ENCODE measurements at regions not wholly inside any gene's neighbourhood (a gene's known extent, or its start where the extent isn't known, plus 50 kb on each side); places are given as distances from the start of the nearest gene placed in this dataset.

DNA sequence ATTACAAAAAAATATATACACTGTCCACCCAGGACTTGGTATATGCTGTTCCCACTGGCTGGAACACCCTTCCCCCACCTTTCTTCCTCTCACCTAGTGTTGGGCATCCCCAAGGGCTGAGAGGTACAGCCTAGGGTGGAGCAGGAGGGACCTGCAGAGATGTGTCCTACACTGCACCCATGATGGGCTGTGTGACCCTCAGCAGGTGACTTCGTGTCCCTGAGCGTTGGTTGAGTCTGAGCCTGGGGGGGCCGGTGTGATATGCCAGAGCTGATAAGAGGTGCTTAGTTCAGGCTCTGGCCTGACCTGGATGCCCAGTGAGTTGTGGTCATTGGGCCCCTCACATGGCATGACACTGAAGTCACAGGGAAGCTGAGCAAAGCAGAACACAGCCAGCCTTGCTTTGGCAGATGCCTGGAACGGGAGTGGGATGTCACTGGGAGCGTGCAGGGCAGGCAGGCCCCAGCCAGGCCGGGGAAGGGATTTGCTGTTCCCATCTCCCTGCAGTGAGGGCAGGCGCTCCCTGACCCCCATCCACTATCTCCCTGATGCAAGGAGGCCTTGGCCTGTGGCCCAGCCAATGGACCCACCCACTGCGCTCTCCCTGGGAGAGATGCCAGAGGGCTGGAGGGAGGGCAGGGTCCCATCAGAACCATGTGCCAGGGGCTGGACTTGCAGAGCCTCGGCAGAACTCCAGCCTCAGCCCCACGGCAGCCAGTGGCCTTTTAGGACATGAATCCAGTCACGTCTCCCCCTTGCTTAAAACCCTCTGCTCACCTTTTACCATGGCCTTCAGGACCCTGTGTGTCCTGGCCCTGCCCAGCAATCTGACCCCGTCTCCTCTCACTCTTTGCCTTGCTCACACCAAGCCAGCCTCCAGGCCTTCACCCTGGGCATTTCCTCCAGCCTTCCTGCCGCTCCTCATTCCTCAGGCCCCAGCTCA, 138.9 kb downstream of the MN1 start:
- no peak for DNase-seq

DNA sequence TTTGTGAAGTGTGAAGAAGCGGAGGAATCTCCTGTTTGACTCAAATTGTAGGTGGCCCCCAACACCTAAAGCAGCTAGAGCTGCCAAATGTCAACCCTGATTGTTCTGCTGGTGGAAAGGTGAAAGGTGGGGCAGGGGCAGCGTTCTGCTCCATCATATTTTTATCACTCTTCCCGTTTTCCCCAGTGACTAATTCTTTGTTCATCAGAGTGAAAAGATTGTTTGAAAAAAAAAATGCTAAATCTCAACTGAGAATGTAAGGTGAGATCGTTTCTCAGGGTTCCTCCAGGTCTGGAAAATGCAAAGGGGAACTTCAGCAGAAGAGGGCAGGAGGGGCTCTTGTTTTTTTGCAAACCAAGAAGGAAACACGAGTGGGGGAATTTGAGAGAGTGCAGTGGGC, 137.7 kb downstream of the MN1 start:
- DNase-seq = no peak

DNA sequence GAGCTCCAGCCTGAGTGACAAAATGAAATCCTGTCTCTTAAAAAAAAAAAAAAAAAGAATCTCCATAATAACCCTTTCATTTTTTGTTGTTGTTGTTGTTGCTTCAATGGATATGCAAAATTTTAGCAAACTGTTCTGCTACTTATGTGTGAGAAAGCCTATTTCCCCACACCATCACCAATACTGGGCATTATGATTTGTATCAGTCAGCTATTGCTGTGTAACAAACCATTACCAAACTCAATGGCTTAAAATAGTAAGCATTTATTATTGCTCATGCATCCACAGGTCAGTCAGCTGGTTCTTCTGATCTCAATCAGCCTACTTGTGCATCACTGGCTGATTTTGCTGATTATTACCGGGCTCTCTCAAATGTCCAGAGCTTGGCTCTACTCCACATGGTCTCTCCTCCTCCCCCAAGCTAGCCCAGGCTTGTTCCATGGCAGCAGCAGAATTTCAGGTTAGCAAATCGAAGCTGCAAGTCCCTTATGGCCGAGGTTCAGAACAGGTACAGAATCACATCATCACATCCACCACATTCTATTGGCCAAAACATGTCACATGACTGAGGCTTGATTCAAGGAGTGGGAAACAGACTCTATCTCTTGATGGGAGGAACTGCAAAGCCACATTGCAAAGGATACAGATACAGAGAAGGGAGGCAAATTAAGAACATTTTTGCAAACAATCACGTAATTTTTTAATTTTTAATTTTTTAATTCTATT, 135.1 kb downstream of the MN1 start:
- DNase-seq = no peak

DNA sequence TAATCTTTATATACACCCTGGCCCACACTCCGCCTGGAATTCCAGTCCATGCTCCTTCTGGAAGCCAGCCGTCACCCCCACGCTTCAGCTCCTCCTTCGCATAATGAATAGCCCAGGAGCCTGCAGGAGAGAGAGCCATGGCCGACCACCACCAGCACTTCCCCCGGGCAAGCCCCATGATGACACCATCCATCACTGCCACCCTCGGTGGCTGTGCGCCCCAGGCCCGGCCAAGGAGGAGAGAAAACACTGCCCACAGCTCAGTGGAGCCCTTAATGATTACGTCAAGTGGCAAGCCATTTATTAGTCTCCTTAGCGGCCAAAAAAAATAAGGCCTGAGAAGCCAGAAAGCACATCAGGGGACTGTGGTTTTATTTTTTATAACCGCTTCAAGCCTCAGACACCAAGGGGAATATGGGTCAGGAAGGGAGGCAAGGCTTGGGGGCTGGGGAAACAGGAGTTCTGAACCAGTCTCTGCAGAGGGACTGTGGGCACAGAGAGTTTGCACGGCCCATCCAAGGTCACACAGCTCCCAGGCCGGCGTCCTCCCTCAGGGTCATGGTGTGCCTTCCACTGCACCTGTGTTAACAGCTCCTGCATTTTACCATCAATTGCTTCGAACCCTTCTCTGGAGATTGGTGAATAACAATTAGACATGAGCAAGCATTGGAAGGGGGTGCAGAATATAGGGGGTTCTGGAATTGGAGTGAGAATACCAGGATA, 134.3 kb downstream of the MN1 start:
- no peak for DNase-seq

DNA sequence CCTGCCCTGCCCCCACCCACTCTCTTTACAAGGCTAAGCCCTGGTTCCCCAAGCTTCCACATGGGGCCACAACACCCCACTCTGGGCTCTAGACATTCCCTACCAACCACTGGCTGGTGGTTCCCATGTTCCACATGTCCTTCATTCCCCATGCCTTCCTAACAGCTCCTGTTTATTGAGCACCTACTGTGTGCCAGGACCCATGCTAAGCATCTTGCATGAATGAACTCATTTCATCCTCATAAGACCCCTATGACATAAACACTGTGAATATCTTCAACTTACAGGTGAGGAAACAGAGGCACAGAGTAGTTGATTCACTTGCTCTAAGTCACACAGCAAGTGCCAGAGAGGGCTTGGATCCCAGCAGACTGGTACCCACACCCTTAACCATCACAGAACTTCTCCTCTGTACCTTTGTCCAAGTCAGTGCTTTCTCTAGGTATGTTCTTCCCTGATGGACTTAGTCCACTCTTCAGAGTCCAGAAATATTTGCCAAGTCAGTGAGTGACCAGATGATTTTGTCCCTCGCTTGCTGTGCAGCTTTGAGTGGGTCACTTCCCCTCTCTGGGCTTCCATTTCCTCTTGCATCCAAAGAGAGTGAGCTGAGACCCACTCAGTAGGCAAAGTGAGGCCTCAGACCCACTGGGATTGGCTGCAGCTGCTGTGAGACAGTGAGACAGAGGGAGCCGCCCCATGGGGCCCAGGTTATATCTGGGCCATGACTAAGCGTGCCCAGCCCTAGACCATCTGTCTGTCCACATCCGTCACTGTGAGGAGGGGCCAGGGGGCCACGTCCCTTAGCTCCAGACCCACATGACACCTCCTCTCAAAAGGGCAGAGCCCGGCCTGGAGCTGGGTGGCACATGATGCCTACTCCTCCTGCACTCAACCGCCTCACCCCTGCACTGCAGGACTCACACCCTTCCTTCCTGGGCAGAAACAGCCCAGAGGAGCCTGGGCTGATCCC, 132.4 kb downstream of the MN1 start:
- no peak for DNase-seq

DNA sequence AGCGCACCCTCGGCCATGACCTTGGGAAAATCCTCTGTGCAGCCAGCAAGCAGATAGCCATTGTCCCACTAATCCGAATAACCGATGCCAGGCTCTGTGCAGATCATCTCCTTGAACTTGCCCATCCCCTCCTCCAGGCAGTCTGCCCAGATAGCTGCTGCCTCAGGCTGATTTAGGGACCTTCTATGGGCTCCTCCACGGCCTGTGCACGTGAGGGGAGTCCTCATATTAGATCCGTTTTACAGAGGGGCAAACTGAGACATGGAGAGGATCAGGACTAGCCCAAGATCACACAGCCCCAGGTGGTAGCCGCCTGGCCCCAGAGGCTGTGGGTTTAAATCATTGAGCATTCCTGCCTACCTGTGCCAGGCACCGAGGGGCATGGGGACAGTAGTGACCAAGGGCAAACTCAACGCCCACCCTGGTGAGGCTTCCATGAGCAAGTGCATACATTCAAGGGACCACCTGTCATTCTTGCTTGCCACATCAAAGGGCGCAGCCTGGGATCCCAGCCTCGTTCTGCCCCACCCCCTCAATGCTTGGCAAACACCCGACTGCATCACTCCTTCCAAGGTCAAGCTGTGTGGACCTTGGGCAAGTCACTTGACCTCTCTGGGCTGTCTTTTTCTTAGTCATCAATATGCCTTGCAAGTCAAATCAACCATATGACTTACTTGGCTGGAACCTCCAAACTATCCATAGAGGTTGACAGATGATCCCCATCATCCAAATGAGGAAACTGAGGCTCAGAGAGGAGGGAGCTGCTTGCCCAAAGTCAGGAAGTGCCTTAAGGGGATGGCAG, 131.6 kb downstream of the MN1 start:
- DNase-seq = no peak

DNA sequence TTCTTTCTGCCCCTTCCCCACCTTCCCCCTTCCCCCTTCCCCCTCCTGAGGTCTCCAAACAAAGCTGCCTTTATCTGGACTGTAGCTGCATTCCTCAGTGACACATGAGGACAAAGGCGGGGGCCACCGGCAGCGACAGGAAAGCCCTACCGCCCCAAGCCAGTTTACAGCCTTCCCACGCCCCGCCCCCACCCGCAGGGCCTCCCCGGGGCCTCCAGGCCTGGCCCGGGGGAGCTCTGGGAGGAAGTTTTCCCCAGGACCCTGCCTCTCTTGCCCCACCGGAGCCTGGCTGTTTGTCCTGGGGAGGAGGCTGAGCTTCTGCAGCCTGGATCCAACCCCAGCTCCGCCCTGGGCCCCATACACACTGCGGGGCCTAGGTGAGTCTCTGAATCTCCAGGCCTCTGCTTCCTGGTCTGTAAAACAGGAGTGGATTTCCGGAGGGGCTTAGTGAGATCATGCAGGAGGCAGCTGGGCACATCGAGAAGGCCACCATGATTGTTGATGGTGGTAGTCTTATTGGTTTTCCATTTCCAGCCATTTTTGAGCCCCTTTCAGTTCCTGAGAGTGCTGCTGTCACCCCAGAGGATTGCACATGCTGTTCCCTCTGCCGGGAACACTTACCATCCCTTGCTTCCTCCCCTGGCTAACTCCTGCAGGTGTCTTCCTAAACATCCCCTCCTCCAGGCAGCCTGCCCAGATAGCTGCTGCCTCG, 130.7 kb downstream of the MN1 start:
- no peak for DNase-seq

DNA sequence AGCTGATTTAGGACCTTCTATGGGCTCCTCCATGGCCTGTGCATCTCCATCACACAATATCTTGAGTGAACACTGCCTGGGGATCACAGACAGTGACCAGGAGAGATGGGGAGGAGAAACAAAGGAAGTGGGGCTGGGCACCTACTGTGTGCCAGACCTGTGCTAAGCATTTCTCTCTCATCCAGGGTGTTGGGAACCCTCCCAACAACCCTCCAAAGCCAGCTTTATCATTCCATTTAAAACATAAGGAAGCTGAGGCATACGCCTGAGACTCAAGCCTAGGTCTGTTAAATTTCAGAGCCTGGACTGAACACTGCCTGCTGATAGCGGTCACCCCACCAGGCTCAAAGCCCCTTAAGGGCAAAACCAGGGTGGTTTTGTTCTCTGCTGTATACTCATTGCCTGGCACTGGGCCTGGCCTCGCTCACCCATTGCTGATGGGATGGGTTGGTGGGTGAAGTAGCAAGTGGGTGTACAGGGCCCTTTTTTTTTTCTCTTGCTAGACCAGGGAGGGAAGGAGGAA, 130.1 kb downstream of the MN1 start:
- no peak for DNase-seq

DNA sequence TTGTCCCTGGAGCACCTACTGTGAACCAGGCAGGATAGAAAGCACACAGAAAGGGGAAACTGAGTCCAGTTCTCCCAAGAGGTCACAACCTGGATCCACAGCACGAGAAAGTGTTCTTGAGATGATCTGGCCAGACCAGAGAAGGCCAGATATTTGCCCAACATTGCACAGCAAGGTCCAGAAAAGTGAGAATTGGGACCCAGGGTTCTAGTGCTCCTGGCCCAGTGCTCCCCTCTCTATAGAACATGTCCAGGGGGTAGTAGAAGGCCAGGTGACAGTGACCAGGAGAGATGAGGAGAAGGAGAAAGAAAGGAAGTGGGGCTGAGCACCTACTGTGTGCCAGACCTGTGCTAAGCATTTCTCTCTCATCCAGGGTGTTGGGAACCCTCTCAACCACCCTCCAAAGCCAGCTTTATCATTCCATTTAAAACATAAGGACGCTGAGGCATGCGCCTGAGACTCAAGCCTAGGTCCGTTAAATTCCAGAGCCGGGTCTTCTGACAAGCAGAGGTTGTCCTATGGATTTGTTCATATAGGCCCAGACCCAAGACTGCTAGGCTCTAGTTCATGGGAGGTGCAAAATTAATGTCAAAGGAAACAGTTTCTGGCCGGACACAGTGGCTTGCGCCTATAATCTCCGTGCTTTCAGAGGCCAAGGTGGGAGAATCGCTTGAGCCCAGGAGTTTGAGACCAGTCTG, 128.7 kb downstream of the MN1 start:
- no peak for DNase-seq

DNA sequence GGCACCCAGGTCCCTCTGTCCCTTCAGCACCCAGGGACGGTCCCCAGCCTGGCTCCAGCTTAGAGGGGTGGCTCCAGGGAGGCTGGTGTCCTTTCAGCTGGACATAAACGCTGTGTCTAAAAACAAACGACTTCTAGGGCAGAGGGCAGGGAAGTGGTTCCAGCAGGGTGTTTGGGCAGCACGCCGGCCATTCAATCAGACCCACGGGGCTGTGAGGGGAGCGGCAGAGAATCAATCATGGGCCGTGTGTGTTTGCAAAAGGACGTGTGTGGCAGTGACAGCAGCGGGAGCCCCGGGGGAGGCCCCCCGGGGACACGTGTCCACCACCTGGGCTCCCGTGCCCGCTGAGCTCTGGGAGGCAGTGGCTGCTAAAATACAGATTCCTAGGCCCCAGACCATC, 127.7 kb downstream of the MN1 start:
- DNase-seq = no peak

DNA sequence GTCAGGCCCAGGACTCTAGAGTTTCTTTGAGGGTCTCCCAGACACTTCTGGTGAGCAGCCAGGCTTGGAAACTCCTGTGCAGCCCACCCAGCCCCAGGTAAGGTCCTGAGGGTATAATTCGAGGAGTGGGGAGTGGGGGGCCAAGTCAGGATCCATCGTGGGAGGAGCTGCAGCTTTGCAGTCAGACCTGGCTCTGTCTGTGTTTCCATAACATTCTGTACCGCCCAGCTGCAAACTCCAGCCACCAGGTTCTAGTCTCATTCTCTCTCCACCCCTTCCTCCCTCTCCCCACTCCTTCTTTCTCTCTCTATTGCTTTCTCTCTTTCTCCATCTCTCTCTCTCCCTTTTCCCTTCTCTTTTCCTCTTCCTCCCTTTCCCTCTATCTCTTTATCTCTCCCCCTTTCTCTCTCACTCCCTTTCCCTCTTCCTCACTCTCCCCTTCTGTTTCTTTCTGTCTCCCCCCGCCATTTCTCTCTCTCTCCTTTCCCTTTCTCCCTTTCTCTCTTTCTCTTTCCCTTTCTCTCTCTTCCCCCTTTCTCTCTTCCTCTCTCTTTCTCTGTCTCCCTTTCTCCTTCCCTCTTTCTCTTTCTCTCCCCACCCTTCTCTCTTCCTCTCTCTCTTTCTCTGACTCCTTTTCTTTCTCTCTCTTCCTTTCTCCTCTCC, 127.2 kb downstream of the MN1 start:
- DNase-seq = no peak

DNA sequence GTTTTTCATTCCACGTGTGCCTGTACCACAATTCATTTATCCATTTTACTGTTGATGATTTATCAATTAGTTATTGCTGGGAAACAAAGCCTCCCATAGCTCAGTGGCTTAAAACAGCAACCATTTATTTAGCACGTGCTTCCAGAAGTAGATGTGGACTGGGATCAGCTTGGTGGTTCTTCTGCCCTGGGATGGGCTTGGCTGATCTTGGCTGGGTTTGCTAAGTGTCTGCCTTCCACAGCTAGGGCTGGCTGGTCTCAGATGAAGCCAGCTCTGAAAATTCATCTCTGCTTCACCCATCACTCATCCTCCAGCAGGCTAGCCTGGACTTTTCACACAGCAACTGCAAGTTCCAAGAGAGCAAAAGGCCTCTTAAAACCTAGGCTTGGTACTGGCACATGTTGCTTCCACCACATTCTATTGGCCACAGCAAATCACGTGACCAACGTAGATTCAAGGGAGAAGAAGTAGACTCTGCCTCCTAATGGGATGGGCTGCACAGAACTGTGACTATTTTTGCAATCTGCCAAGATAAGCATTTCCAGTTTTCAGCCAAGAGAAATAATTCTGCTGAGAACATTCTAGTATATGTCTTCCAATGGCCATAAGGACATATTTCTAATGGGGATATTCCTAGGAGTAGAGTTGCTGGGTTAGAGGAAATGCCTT, 124.9 kb downstream of the MN1 start:
- DNase-seq = no peak

DNA sequence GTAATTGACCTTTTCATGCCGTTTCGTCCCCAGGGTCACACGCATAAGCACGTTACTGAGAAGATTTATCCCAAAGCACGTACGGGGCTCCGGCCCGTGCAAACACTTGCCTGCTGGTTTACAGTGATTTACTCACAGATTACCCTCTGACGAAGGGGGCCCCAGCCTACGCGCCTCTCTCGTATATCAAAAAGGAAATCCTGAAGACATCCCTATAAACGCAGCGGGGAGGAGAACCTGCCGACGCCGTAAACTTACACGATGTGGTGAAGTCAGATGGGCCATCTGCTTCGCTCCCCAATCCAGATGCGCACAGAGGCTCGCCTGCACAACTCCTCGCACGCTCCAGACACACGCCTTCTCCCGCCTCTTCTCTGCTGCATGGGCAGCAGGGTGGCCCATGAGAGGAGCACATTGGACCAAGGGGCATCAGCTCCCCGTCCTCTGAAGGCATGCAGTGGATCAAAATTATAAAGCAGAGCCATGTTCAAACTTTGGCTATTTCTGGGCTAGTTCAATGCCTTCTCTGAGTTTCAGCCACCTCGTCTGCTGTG, 123.6 kb downstream of the MN1 start:
- no peak for DNase-seq

DNA sequence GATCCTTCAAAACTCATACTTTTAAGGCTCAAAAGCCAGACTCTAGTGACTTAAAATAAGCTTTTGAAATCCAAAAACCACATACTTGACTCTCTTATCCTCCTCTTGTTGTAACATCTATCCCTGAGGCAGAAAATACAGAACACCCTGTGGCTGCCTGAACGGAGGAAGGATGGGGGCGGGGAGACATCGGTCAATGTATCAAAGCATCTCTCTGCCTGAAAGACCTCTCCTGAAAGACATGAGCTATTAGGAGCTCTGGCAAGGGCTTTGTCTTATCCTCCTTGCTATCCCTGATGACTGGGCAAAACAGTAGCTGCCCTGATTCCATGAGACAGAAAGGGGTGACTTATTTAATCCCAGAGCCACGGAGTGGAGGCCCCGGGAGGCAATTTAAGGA, 122.4 kb downstream of the MN1 start:
- DNase-seq = no peak

DNA sequence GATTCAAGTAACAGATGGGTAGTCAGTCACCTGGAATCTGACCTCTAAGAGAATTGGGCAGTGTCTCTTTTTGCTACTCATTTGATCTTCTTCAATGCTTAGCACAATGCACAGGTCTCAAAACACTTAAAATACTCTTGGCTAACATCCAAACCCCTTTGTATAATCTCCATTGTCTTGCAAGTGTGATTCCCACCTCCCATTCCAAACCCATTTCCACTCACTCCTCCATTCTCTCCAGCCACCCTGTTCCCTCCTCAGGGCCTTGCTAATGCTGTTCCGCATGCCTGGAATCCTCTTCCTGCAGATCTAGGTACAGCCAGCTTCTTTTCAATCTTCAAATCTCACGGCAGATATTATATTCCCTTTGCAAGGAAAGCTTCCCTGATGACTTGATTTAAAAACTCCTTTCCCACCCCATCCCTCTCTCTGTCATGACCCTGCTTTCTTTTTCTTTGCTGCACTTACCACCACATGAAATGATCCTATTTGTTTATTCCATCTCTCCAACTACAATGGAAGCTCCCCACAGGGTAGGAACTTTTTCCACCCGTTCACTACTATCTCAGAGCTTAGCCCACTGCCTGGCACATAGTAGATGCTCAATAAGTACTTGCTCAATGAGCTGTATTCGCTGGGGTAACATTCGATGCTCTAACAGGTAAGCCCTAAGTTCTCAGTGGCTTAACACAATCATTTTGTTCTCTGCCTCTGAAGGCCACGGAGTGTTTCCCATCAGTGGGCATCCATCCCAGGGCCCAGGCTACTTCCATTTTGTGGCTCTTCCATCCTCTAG, 121.7 kb downstream of the MN1 start:
- no peak for DNase-seq

DNA sequence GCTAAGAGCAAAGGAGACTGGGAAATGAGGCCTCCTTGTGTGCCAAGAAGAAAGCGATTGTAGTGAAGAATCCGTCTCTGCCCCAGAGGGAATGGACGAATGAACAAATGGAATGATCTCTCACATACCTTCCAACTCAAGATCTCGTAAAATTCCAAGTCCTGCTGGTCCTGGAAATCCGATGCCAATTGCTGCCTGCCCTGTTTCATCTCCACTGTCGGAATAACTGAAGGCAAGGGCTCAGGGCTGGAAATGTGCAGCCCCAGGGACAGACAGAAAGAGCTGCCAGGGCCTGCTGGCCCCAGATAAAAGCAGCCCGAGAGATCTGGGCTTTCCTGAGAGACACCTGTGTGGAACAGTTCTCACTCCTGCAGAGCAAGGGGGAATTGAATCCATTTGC, 120.9 kb downstream of the MN1 start:
- DNase-seq = no peak

DNA sequence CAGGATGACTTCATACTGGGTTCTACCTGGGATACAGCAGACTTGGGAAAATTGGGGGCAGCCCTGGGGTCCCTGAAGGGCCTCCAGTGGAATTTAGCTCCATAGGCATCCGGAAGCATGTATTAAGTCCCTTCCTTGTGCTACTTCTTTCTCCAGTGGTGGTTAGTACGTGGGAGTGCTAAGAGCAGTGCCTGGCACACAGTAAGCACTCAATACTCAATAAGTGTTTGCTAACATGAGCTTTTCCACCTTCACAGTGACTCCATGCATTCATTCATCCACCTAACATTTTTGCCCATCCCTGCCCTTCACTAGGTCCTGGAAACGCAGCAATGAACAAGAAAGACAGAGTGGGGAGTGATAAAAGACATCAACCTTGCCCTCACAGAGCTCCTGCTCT, 120.5 kb downstream of the MN1 start:
- no peak for DNase-seq

DNA sequence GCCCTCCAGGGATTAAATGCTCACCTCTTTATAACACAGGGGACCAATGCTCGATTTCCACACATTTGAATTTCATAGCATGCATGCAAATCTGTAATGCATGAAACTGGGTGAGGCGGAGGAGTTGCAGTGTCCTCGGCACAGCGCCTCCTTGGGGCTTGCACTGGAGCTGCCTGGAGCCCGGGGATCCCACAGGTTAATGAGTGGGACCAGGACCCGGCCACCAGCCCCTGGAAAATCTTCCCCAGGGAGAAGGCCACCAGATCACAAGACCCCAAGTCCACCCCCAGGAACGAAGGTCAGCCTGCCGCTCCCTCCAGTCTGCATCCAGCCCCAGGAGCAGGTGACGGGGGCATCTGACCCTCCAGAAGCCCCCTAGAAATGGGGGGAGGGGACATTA, 119.1 kb downstream of the MN1 start:
- DNase-seq = no peak
